B cell (primary cell): ENCODE measurements at regions not wholly inside any gene's neighbourhood (a gene's known extent, or its start where the extent isn't known, plus 50 kb on each side); places are given as distances from the start of the nearest gene placed in this dataset.

Experiments
- ATAC-seq: fragments of 200-7000 bp; cut with Tn5 transposase; one replicate; pipeline ENCODE4 v1.10.0; 2021; ENCODE audit warnings: low read depth, mild to moderate bottlenecking, moderate number of reproducible peaks, moderate library complexity
- CTCF ChIA-PET: fragments of 350-600 bp; sonication (Branson Sonifier 250); formaldehyde crosslinking; loops from one replicate; lab custom pipeline; 2021; ENCODE audit warnings: antibody characterized with exemption, inconsistent platforms; lab: Charles Lee
- POLR2A ChIA-PET: fragments of 350-600 bp; sonication (Branson Sonifier 250); formaldehyde crosslinking; loops from one replicate; lab custom pipeline; 2021; ENCODE audit warnings: antibody characterized with exemption; lab: Charles Lee
- DNase-seq: peaks from one replicate; pipeline ENCODE4 v3.0.0; 2013
- H2AFZ ChIP-seq: 2 replicates; pipeline ENCODE4 v1.6.1; 2012; ENCODE audit warnings: mild to moderate bottlenecking, low read depth, low read length; ENCODE audit not compliant: insufficient read depth, poor library complexity, severe bottlenecking
- H3K27ac ChIP-seq, 2 donors: 1 replicate in 1 of 2; 2 replicates in 1 of 2; pipeline ENCODE4 v1.5.1; 2012 to 2013; ENCODE audit warnings: low read length in 2 of 2, mild to moderate bottlenecking in 2 of 2, moderate library complexity in 1 of 2
- H3K27me3 ChIP-seq, 4 experiments: fragments of 200-600 bp in 1 of 4; sonication (generic) in 1 of 4; replicated peaks in 1 of 4; 1 replicate in 2 of 4; 2 replicates in 2 of 4; pipeline versions ENCODE4 v1.6.1 to v1.7.0; 2013 to 2016; ENCODE audit warnings: low read length in 3 of 4, mild to moderate bottlenecking in 2 of 4, mixed read lengths in 1 of 4, moderate library complexity in 1 of 4; ENCODE audit not compliant: insufficient read depth in 4 of 4, control insufficient read depth in 3 of 4; ENCODE audit errors: control extremely low read depth in 1 of 4
- H3K36me3 ChIP-seq, 2 experiments: replicated peaks in 1 of 2; 1 replicate in 1 of 2; 2 replicates in 1 of 2; pipeline versions ENCODE4 v1.6.1 to v1.7.1; 2013; ENCODE audit warnings: low read length in 1 of 2; ENCODE audit not compliant: insufficient read depth in 2 of 2, control insufficient read depth in 1 of 2; ENCODE audit errors: control extremely low read depth in 1 of 2, extremely low read depth in 1 of 2
- H3K4me1 ChIP-seq, 2 donors: fragments of 200-600 bp in 1 of 2; sonication (generic) in 1 of 2; 1 replicate in 1 of 2; 2 replicates in 1 of 2; pipeline versions ENCODE4 v1.5.1 to v1.6.1; 2013 to 2017; ENCODE audit warnings: low read length in 2 of 2; ENCODE audit not compliant: control insufficient read depth in 2 of 2, insufficient read depth in 2 of 2
- H3K4me2 ChIP-seq: replicated peaks from 2 replicates; pipeline ENCODE3; 2012; ENCODE audit warnings: mild to moderate bottlenecking, low read depth, low read length; ENCODE audit not compliant: poor library complexity, severe bottlenecking
- H3K4me3 ChIP-seq, 5 experiments: fragments of 200-600 bp in 1 of 5; sonication (generic) in 1 of 5; 1 replicate in 3 of 5; 2 replicates in 2 of 5; pipeline versions ENCODE4 v1.5.1 to v1.7.0; 2011 to 2016; ENCODE audit warnings: low read length in 4 of 5, mild to moderate bottlenecking in 4 of 5, low read depth in 2 of 5, control low read depth in 1 of 5, moderate library complexity in 1 of 5; ENCODE audit not compliant: insufficient read depth in 1 of 5; ENCODE audit errors: control extremely low read depth in 1 of 5, extremely low read depth in 1 of 5
- H3K79me2 ChIP-seq: fragments of 200-600 bp; sonication (generic); one replicate; pipeline ENCODE4 v1.6.0; 2016; ENCODE audit warnings: low read length; ENCODE audit not compliant: control insufficient read depth, insufficient read depth
- H3K9ac ChIP-seq: fragments of 200-600 bp; sonication (generic); 2 replicates; pipeline ENCODE4 v1.6.1; 2017; ENCODE audit warnings: mild to moderate bottlenecking, low read length, moderate library complexity
- H3K9me3 ChIP-seq, 3 donors: one replicate each; pipeline versions ENCODE4 v1.6.1 to v1.7.1; 2013; ENCODE audit warnings: low read length in 2 of 3; ENCODE audit not compliant: control insufficient read depth in 2 of 3, insufficient read depth in 1 of 3; ENCODE audit errors: control extremely low read depth in 1 of 3
- H4K20me1 ChIP-seq: 2 replicates; pipeline ENCODE4 v1.6.0; 2012; ENCODE audit warnings: mild to moderate bottlenecking, low read length; ENCODE audit not compliant: insufficient read depth, control insufficient read depth, poor library complexity, severe bottlenecking
- H3K27ac Mint-ChIP-seq: one replicate; pipeline ENCODE4 v1.8.0; 2021; ENCODE audit warnings: mixed read lengths
- H3K27me3 Mint-ChIP-seq: one replicate; pipeline ENCODE4 v1.8.0; 2021; ENCODE audit warnings: mixed read lengths
- H3K4me1 Mint-ChIP-seq: one replicate; pipeline ENCODE4 v1.8.0; 2021; ENCODE audit warnings: mixed read lengths
- H3K4me3 Mint-ChIP-seq: one replicate; pipeline ENCODE4 v1.8.0; 2021; ENCODE audit warnings: mixed read lengths
- H3K9me3 Mint-ChIP-seq: one replicate; pipeline ENCODE4 v1.8.0; 2022; ENCODE audit warnings: mixed read lengths; ENCODE audit not compliant: insufficient read depth
- CTCF ChIP-seq: fragments of 200-600 bp; IDR thresholded peaks from one replicate; pipeline ENCODE4 v1.8.0; 2022; ENCODE audit warnings: antibody characterized with exemption, mild to moderate bottlenecking
- EZH2 ChIP-seq: IDR thresholded peaks from 2 replicates; pipeline ENCODE4 v1.6.1; 2012; ENCODE audit warnings: borderline replicate concordance, low read depth, mild to moderate bottlenecking, moderate library complexity, low read length; ENCODE audit not compliant: insufficient read depth, poor library complexity, severe bottlenecking
- WGBS: methylation state at CpG from one replicate; pipeline ENCODE4 v1.1.5; 2013; ENCODE audit warnings: missing lambda C conversion rate; ENCODE audit not compliant: insufficient coverage; 5-methylcytosine and 5-hydroxymethylcytosine counted together
- intact Hi-C: fragments of 100-400 bp; cut with micrococcal nuclease; formaldehyde crosslinking; loops from one replicate; pipeline ENCODE4 v1.10.0; 2022

DNA sequence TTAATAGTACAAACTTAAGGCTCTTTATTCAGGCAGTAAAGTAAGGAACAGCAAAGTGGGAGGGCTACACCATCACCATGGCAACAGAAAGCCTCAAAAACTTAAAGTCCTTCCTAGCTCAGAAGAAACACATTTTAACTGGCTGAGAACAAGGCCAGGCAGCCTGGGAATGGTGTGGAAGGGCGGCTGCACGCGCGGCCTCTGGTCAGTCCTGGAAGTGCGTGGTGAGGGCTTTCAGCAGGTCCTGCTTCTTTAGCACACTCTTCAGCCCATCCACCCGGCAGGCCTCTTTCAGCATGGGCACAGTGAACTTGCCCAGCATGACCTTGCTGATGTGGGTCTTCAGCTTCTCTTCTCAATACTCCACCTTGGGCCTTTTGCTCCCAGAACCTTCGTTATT lies 133.0 kb downstream of the CYP26A1 start:
- no peaks in the 10 kb centered on the region for H3K79me2 ChIP-seq
- no peak for DNase-seq
- no peak overlapping the region for H3K4me2 ChIP-seq
- no peak overlapping the region for H3K9ac ChIP-seq
- no peak for ATAC-seq
- H3K4me3 ChIP-seq: no peak overlapping the region
- TF ChIP-seq CTCF (no peak), EZH2 (no peak)
- intact Hi-C loops: no loop called here
- H3K4me1 Mint-ChIP-seq: no peaks in the 10 kb centered on the region
- no peak overlapping the region for H3K27ac Mint-ChIP-seq
- H3K27me3 ChIP-seq: no peaks in the 10 kb centered on the region
- 94% methylated on average over 7 of the region's 7 CpGs for WGBS
- H3K36me3 ChIP-seq: no peaks in the 10 kb centered on the region
- ChIA-PET POLR2A (interaction anchor here (0.7 kb wide), 1 partner anchor 1314 kb away, joined by 3 read pairs; no protein-coding TSS in a partner anchor), CTCF (no interaction called here)
- no peak overlapping the region for H3K4me3 Mint-ChIP-seq
- no peaks in the 10 kb centered on the region for H3K4me1 ChIP-seq
- H4K20me1 ChIP-seq: no peaks in the 10 kb centered on the region
- H3K9me3 Mint-ChIP-seq: no peaks in the 10 kb centered on the region
- H3K27me3 Mint-ChIP-seq: peaks cover 3% of the 10 kb centered on the region
- no peak overlapping the region for H3K27ac ChIP-seq
- H2AFZ ChIP-seq: no peak overlapping the region
- H3K9me3 ChIP-seq: no peaks in the 10 kb centered on the region

DNA sequence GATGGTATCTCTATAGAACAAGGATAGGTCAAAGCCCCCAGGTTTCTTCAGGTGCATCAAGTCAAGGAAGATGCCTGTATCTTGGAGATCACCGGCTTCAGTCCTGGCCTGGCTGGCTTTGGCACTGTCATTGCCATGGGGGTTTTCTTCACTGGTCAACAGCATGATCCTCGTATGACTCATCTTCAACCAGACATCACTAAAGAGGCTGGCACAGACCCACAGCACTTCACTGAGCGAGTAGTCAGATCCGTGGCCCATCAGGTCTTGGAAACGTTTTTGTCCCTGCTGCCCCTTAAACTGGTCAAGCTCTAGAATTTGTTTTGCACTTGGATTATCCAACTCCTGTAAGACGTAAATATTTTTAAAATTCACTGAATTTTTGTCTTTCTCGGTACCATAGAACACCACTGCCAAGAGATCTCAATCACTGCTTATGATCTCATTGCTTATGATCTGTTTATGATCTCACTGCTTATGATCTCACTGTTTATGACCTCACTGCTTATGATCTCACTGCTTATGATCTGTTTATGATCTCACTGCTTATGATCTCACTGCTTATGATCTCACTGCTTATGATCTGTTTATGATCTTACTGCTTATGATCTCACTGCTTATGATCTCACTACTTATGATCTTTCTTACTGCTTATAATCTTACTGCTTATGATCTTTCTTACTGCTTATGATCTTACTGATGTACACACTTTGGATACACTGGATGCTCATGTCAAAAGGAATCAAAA lies 135.2 kb downstream of the CYP26A1 start:
- Mint-ChIP-seq H3K9me3 (no peaks in the 10 kb centered on the region), H3K4me3 (no peak overlapping the region), H3K27me3 (no peaks in the 10 kb centered on the region), H3K27ac (no peak overlapping the region), H3K4me1 (no peaks in the 10 kb centered on the region)
- Histone ChIP-seq H3K9ac (no peak overlapping the region), H3K4me1 (no peaks in the 10 kb centered on the region), H3K4me3 (no peak overlapping the region), H3K27me3 (no peaks in the 10 kb centered on the region), H3K4me2 (no peak overlapping the region), H2AFZ (no peak overlapping the region), H3K36me3 (no peaks in the 10 kb centered on the region), H4K20me1 (no peaks in the 10 kb centered on the region), H3K79me2 (no peaks in the 10 kb centered on the region), H3K27ac (no peak overlapping the region), H3K9me3 (no peaks in the 10 kb centered on the region)
- intact Hi-C loops: no loop called here
- ATAC-seq (no peak), DNase-seq (no peak)
- 97% methylated on average over 6 of the region's 7 CpGs for WGBS
- TF ChIP-seq EZH2 (no peak), CTCF (no peak)
- ChIA-PET CTCF (no interaction called here), POLR2A (no interaction called here)
